ENCODE measurements at regions not wholly inside any gene's neighbourhood (a gene's known extent, or its start where the extent isn't known, plus 50 kb on each side); places are given as distances from the start of the nearest gene placed in this dataset.
A peak's percentile ranks its signal among the peaks of the same experiment; 100 is the strongest.

DNA sequence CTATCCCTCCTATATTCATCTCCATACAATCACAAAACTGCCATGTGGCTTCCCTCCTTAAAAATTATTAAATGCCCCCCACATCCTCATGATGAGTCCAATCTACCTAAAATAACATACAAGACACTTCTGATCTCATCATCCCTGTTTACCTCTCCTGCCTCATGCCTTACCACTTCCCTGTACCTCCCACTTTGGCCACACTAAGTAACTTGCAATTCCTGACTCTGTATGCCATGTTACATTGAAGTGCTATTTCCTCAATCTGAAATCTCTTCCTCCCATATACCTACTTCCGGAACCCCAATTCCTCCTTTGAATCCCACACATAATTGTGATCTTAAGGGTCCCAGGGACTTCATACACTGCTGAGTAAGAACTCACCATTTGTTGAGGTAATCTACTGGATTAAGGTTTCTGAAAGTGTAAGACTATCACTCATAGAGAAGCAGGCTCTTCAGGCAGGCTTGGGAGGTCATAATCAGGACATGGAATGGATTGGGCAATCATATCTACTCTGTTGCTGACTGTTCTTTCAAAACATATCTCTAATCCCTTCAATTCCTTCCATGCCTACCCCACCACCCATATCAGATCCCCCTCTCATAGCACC lies 117.6 kb upstream of the PLEKHG7 start (continued):
- TF ChIP-seq, protein P1, sequence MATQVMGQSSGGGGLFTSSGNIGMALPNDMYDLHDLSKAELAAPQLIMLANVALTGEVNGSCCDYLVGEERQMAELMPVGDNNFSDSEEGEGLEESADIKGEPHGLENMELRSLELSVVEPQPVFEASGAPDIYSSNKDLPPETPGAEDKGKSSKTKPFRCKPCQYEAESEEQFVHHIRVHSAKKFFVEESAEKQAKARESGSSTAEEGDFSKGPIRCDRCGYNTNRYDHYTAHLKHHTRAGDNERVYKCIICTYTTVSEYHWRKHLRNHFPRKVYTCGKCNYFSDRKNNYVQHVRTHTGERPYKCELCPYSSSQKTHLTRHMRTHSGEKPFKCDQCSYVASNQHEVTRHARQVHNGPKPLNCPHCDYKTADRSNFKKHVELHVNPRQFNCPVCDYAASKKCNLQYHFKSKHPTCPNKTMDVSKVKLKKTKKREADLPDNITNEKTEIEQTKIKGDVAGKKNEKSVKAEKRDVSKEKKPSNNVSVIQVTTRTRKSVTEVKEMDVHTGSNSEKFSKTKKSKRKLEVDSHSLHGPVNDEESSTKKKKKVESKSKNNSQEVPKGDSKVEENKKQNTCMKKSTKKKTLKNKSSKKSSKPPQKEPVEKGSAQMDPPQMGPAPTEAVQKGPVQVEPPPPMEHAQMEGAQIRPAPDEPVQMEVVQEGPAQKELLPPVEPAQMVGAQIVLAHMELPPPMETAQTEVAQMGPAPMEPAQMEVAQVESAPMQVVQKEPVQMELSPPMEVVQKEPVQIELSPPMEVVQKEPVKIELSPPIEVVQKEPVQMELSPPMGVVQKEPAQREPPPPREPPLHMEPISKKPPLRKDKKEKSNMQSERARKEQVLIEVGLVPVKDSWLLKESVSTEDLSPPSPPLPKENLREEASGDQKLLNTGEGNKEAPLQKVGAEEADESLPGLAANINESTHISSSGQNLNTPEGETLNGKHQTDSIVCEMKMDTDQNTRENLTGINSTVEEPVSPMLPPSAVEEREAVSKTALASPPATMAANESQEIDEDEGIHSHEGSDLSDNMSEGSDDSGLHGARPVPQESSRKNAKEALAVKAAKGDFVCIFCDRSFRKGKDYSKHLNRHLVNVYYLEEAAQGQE (IDR thresholded peaks at IDR 0.05; ENCODE audit: unreplicated experiment): no peak
- TF ChIP-seq ZNF114 (CRISPR knock-in tag; IDR thresholded peaks at IDR 0.05): no peak

DNA sequence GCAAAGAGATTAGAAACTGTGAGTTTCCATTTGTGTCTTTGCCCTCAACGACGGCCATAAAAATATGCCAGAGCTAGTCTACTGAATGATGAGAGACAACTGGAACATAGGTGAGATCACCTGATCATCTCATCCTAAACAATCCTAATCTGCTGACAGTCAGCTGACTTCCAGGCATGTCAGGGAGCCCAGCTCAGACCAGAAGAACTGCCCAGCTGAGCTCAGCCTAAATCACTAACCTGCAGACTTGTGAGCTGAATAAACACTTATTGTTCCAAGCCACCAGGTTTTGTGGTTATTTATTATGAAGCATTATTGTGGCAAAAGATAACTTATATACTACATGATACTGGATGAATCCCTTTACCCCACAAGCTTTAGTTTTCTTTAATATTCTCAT lies 118.9 kb upstream of the PLEKHG7 start:
- H3K27ac Mint-ChIP-seq: no peak overlapping the region
- H3K27me3 ChIP-seq (ENCODE audit: insufficient read depth): no peaks in the 10 kb centered on the region
- H3K36me3 Mint-ChIP-seq (ENCODE audit: low read depth): peaks cover 2% of the 10 kb centered on the region; the same call in 2 of the 3 replicates
- no peak overlapping the region for H3K27ac ChIP-seq (ENCODE audit: low read depth)
- ATAC-seq (no peak), DNase-seq (ENCODE audit: low spot score) (no peak)
- H3K4me1 ChIP-seq (ENCODE audit: insufficient read depth): no peaks in the 10 kb centered on the region
- peaks cover 4% of the 10 kb centered on the region; the same call in 1 of the 2 replicates for H3K9me2 ChIP-seq (ENCODE audit: insufficient read depth)
- no peak overlapping the region for H3K4me2 ChIP-seq
- H3K4me3 ChIP-seq: no peak overlapping the region
- peaks cover 2% of the 10 kb centered on the region for H3K27me3 Mint-ChIP-seq (ENCODE audit: insufficient read depth, low read depth, poor library complexity)
- no peak overlapping the region for H3K4me3 Mint-ChIP-seq
- H3F3A ChIP-seq (replicated peaks; ENCODE audit: low read depth): no peaks in the 10 kb centered on the region
- H3K9me3 Mint-ChIP-seq: peaks cover 2% of the 10 kb centered on the region; the same call in 1 of the 3 replicates
- H3K79me2 ChIP-seq (replicated peaks; ENCODE audit: insufficient read depth): no peaks in the 10 kb centered on the region
- peaks cover 7% of the 10 kb centered on the region; the same call in 2 of the 3 replicates for H3K4me1 Mint-ChIP-seq
- no peaks in the 10 kb centered on the region for H4K20me1 ChIP-seq (replicated peaks; ENCODE audit: insufficient read depth)
- TF ChIP-seq ZNF331 (CRISPR knock-in tag; IDR thresholded peaks at IDR 0.05; ENCODE audit: low read depth) (peak; percentile 80), POLR2AphosphoS5 (IDR thresholded peaks at IDR 0.05; ENCODE audit: low read depth) (no peak)
- no peak overlapping the region for H2AFZ ChIP-seq
- H3K36me3 ChIP-seq (ENCODE audit: insufficient read depth): no peaks in the 10 kb centered on the region

DNA sequence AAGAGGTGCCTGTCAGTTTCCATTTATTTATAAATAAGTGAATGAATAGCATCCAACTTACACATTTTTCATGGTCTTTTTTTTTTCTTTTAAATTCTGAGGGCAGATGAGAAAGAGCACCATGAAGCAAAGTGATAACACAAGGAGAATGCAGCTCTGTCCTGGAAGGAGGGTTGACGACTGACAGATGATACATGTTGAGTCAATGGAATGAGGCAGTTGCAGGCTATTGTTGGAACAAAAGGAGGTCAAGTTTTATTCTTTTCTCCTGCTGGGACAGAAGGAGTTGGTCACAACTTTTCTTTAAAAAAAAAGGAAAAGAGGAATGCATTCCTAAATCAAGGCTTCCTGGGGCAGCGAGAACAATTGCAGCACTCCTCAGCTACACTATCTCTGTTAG lies 119.9 kb upstream of the PLEKHG7 start:
- H3K27ac ChIP-seq (ENCODE audit: low read depth): no peak overlapping the region
- no peak overlapping the region for H3K4me3 Mint-ChIP-seq
- TF ChIP-seq EZH2 (IDR thresholded peaks at IDR 0.05; ENCODE audit: low read depth, unreplicated experiment) (no peak), JUNB (IDR thresholded peaks at IDR 0.05; ENCODE audit: unreplicated experiment) (no peak), POLR2AphosphoS5 (IDR thresholded peaks at IDR 0.05; ENCODE audit: low read depth) (no peak), NANOG (IDR thresholded peaks at IDR 0.05; ENCODE audit: borderline replicate concordance) (no peak), ZNF331 (CRISPR knock-in tag; IDR thresholded peaks at IDR 0.05; ENCODE audit: low read depth) (no peak), STAT1 (IDR thresholded peaks at IDR 0.05; ENCODE audit: unreplicated experiment) (no peak)
- TF ChIP-seq, protein P2, sequence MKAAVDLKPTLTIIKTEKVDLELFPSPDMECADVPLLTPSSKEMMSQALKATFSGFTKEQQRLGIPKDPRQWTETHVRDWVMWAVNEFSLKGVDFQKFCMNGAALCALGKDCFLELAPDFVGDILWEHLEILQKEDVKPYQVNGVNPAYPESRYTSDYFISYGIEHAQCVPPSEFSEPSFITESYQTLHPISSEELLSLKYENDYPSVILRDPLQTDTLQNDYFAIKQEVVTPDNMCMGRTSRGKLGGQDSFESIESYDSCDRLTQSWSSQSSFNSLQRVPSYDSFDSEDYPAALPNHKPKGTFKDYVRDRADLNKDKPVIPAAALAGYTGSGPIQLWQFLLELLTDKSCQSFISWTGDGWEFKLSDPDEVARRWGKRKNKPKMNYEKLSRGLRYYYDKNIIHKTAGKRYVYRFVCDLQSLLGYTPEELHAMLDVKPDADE (IDR thresholded peaks at IDR 0.05): no peak
- TF ChIP-seq, protein P3, sequence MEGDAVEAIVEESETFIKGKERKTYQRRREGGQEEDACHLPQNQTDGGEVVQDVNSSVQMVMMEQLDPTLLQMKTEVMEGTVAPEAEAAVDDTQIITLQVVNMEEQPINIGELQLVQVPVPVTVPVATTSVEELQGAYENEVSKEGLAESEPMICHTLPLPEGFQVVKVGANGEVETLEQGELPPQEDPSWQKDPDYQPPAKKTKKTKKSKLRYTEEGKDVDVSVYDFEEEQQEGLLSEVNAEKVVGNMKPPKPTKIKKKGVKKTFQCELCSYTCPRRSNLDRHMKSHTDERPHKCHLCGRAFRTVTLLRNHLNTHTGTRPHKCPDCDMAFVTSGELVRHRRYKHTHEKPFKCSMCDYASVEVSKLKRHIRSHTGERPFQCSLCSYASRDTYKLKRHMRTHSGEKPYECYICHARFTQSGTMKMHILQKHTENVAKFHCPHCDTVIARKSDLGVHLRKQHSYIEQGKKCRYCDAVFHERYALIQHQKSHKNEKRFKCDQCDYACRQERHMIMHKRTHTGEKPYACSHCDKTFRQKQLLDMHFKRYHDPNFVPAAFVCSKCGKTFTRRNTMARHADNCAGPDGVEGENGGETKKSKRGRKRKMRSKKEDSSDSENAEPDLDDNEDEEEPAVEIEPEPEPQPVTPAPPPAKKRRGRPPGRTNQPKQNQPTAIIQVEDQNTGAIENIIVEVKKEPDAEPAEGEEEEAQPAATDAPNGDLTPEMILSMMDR (conservative IDR thresholded peaks at IDR 0.05; ENCODE audit: low read depth in 2 of 2): no peak

More for the DNA sequence above, 119.9 kb upstream of the PLEKHG7 start:
- ATAC-seq: no peak
- Histone ChIP-seq H3K4me3 (no peak overlapping the region), H3F3A (replicated peaks; ENCODE audit: low read depth) (no peaks in the 10 kb centered on the region), H3K79me2 (replicated peaks; ENCODE audit: insufficient read depth) (no peaks in the 10 kb centered on the region), H3K27me3 (ENCODE audit: insufficient read depth) (no peaks in the 10 kb centered on the region), H4K20me1 (replicated peaks; ENCODE audit: insufficient read depth) (no peaks in the 10 kb centered on the region), H3K9me2 (ENCODE audit: insufficient read depth) (peaks cover 4% of the 10 kb centered on the region; the same call in 1 of the 2 replicates), H3K36me3 (ENCODE audit: insufficient read depth) (no peaks in the 10 kb centered on the region), H2AFZ (no peak overlapping the region), H3K4me1 (ENCODE audit: insufficient read depth) (no peaks in the 10 kb centered on the region), H3K4me2 (no peak overlapping the region)
- Mint-ChIP-seq H3K4me1 (peaks cover 7% of the 10 kb centered on the region; the same call in 2 of the 3 replicates), H3K9me3 (peaks cover 2% of the 10 kb centered on the region; the same call in 1 of the 3 replicates), H3K27ac (no peak overlapping the region), H3K36me3 (ENCODE audit: low read depth) (peaks cover 2% of the 10 kb centered on the region; the same call in 2 of the 3 replicates), H3K27me3 (ENCODE audit: insufficient read depth, low read depth, poor library complexity) (peaks cover 2% of the 10 kb centered on the region)
- DNase-seq (ENCODE audit: low spot score): peak; percentile 14

Measured in GM23338 (cell line).